Ishikawa (cell line): ENCODE measurements at regions not wholly inside any gene's neighbourhood (a gene's known extent, or its start where the extent isn't known, plus 50 kb on each side); places are given as distances from the start of the nearest gene placed in this dataset.

Experiments
- EGR1 ChIP-seq: IDR thresholded peaks from 2 replicates; pipeline ENCODE4 v1.6.1; 2012
- RAD21 ChIP-seq: IDR thresholded peaks from 2 replicates; pipeline ENCODE4 v1.6.1; 2012; ENCODE audit warnings: low read depth
- REST ChIP-seq: IDR thresholded peaks from 2 replicates; pipeline ENCODE4 v1.6.1; 2012; ENCODE audit warnings: low read depth, mild to moderate bottlenecking

- TF ChIP-seq REST: no peak
- no peak for TF ChIP-seq RAD21
- no peak for TF ChIP-seq EGR1
These were observed 50.5 kb upstream of the PUDP start for GRCh38 chrX:7198499-7198898.
